ENCODE measurements at regions not wholly inside any gene's neighbourhood (a gene's known extent, or its start where the extent isn't known, plus 50 kb on each side); places are given as distances from the start of the nearest gene placed in this dataset.

GRCh38 chr15:95284933-95285421 lies 1045.5 kb upstream of the NR2F2 start:
- no peak for TF ChIP-seq JDP2 (CRISPR knock-in tag; IDR thresholded peaks at IDR 0.05; ENCODE audit: borderline replicate concordance)
- no peak for TF ChIP-seq CENPT (CRISPR knock-in tag; IDR thresholded peaks at IDR 0.05; ENCODE audit: low read depth)
- TF ChIP-seq, protein P1, sequence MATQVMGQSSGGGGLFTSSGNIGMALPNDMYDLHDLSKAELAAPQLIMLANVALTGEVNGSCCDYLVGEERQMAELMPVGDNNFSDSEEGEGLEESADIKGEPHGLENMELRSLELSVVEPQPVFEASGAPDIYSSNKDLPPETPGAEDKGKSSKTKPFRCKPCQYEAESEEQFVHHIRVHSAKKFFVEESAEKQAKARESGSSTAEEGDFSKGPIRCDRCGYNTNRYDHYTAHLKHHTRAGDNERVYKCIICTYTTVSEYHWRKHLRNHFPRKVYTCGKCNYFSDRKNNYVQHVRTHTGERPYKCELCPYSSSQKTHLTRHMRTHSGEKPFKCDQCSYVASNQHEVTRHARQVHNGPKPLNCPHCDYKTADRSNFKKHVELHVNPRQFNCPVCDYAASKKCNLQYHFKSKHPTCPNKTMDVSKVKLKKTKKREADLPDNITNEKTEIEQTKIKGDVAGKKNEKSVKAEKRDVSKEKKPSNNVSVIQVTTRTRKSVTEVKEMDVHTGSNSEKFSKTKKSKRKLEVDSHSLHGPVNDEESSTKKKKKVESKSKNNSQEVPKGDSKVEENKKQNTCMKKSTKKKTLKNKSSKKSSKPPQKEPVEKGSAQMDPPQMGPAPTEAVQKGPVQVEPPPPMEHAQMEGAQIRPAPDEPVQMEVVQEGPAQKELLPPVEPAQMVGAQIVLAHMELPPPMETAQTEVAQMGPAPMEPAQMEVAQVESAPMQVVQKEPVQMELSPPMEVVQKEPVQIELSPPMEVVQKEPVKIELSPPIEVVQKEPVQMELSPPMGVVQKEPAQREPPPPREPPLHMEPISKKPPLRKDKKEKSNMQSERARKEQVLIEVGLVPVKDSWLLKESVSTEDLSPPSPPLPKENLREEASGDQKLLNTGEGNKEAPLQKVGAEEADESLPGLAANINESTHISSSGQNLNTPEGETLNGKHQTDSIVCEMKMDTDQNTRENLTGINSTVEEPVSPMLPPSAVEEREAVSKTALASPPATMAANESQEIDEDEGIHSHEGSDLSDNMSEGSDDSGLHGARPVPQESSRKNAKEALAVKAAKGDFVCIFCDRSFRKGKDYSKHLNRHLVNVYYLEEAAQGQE (IDR thresholded peaks at IDR 0.05; ENCODE audit: borderline replicate concordance in 1 of 2, low read depth in 1 of 2, low read length in 2 of 2): no peak
- TF ChIP-seq CENPX (CRISPR knock-in tag; IDR thresholded peaks at IDR 0.05): no peak
- TF ChIP-seq, protein P2, sequence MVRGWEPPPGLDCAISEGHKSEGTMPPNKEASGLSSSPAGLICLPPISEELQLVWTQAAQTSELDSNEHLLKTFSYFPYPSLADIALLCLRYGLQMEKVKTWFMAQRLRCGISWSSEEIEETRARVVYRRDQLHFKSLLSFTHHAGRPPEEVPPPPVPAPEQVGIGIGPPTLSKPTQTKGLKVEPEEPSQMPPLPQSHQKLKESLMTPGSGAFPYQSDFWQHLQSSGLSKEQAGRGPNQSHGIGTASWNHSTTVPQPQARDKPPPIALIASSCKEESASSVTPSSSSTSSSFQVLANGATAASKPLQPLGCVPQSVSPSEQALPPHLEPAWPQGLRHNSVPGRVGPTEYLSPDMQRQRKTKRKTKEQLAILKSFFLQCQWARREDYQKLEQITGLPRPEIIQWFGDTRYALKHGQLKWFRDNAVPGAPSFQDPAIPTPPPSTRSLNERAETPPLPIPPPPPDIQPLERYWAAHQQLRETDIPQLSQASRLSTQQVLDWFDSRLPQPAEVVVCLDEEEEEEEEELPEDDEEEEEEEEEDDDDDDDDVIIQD (CRISPR knock-in tag; IDR thresholded peaks at IDR 0.05; ENCODE audit: low read depth): no peak
- no peak for TF ChIP-seq NCOA2 (CRISPR knock-in tag; IDR thresholded peaks at IDR 0.05)
- no peak for TF ChIP-seq HOXA5 (CRISPR knock-in tag; IDR thresholded peaks at IDR 0.05)
